ENCODE measurements at regions not wholly inside any gene's neighbourhood (a gene's known extent, or its start where the extent isn't known, plus 50 kb on each side); places are given as distances from the start of the nearest gene placed in this dataset.
"Not testable (repeated sequence)": the region's sequence is repeated elsewhere in the genome, so short reads cannot be mapped to it uniquely, and the experiment has no call there.

DNA sequence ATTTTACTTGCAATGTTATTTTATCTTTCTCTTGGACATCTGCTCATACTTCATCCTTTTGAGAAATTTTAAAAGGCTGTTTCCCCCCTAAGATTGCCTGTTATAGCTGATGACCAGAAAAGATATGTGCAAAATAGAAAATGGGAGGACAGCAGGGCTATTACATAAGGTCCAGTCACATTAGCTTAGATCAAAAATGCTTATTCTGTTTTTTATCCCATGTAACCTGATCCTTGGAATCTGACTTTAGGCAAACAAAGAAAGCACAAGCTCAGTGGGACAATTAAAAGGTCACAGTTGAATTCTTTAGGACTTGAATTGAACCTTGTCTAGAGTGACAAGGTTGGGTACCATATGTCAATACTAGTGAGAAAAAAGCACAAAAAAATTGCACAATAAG lies 65.1 kb upstream of the TRHDE start:
- no peak for TF ChIP-seq FOXP2 (optimal IDR thresholded peaks at IDR 0.05; ENCODE audit: control extremely low read depth, extremely low read length, insufficient read depth)
- TF ChIP-seq POLR2AphosphoS5 (IDR thresholded peaks at IDR 0.05; ENCODE audit: borderline replicate concordance, low read depth, low read length): no peak
- no peak for TF ChIP-seq EZH2 (IDR thresholded peaks at IDR 0.05)
- Histone ChIP-seq H3K4me3 (no peak overlapping the region), H3K9me3 (ENCODE audit: low read depth, low read length) (no peaks in the 10 kb centered on the region; the same call in 1 of the 2 replicates), H3K9ac (ENCODE audit: insufficient read length) (no peak overlapping the region), H3K27ac (no peak overlapping the region), H3K36me3 (ENCODE audit: insufficient read depth, low read length) (no peaks in the 10 kb centered on the region)
- DNase-seq (ENCODE audit: low read depth, low spot score): no peak

DNA sequence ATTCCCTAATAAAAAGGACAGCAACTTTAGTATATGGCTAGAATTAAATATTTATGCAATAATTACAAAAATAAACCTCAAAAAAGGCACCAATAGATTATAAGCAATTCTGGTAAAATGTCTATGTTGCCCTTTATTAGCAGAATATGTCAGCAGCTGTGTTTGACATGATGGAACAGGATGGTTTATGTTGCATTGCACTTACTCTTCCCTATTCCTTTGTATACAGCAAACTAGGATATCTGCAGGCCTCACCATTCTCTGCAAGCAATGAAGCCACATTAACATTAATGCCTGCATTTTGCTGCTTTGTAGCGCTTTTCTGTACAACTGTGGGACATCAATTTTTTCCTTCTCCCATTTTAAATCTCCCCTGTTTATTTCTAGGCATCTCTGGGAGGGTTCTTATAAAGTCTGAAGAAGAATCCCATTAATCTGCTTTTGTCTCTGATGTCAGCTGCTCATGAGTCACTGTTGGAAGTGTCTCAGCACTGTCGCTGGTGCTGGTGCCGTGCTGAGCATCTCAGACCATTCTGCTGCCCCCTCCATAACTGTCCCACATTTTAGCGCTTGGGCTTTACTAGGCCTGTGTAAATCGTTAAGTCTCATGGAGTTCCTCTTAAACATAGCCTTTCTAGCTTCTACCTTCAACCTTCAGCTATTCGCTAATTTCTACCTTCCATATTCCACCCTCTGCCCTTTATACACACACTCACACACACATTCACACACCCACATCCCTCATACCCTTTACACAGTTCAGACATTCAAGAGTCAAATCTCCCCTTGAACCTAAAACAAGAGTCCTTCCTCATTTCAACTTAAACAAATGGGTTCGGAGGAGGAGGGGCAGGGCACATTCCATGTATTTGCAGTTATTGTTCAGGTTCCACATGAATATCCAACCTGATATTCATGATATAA lies 64.4 kb upstream of the TRHDE start:
- Histone ChIP-seq H3K9ac (ENCODE audit: insufficient read length) (no peak overlapping the region), H3K9me3 (ENCODE audit: low read depth, low read length) (no peaks in the 10 kb centered on the region; the same call in 1 of the 2 replicates), H3K4me3 (no peak overlapping the region), H3K36me3 (ENCODE audit: insufficient read depth, low read length) (no peaks in the 10 kb centered on the region), H3K27ac (no peak overlapping the region)
- no peak for DNase-seq (ENCODE audit: low read depth, low spot score)
- no peak for TF ChIP-seq EZH2 (IDR thresholded peaks at IDR 0.05)
- TF ChIP-seq POLR2AphosphoS5 (IDR thresholded peaks at IDR 0.05; ENCODE audit: borderline replicate concordance, low read depth, low read length): no peak
- no peak for TF ChIP-seq FOXP2 (optimal IDR thresholded peaks at IDR 0.05; ENCODE audit: control extremely low read depth, extremely low read length, insufficient read depth)

DNA sequence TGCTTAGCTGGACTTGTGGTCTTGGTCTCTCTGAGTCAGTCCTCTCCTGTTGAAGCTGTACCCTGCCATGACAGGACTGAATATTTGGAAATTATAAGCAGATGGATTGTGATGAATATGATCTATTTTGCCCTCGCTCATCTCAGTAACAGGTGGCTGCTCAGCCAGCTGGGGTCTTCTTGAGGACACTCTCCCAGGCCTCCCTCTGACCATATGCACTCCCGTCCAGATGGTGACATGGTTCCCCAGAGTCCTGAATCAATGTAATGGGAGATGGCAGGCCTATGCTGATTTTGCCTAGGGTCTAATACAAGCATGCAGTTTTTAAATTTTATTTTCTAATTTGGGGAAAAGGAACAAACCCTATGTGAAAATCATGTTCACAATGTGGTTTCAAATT lies 63.1 kb upstream of the TRHDE start:
- H3K4me3 ChIP-seq: no peak overlapping the region
- H3K9ac ChIP-seq (ENCODE audit: insufficient read length): no peak overlapping the region
- H3K9me3 ChIP-seq (ENCODE audit: low read depth, low read length): no peaks in the 10 kb centered on the region; the same call in 1 of the 2 replicates
- no peak overlapping the region for H3K27ac ChIP-seq
- DNase-seq (ENCODE audit: low read depth, low spot score): no peak
- TF ChIP-seq EZH2 (IDR thresholded peaks at IDR 0.05) (no peak), FOXP2 (optimal IDR thresholded peaks at IDR 0.05; ENCODE audit: control extremely low read depth, extremely low read length, insufficient read depth) (no peak), POLR2AphosphoS5 (IDR thresholded peaks at IDR 0.05; ENCODE audit: borderline replicate concordance, low read depth, low read length) (no peak)
- no peaks in the 10 kb centered on the region for H3K36me3 ChIP-seq (ENCODE audit: insufficient read depth, low read length)

DNA sequence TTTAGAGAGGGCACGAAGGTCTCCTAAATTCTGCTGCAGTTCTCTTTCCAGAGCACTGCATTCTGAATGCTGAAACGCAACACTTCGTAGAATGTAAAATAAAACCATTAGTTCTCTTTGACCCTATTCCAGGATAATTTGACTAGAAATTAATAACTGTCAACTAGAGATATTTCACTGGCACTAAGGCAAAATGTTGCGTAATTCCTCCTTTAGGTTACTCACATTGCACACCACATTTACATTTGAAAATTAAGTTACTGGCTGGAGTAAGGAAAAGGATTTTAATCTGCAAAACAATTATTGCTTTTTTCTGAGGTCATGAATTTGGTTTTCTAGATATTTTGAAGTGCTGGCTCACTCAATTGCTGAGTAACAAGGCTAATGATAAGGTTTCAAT lies 58.0 kb upstream of the TRHDE start:
- Histone ChIP-seq H3K9ac (ENCODE audit: insufficient read length) (no peak overlapping the region), H3K4me3 (peak overlapping the region; percentile 37), H3K9me3 (ENCODE audit: low read depth, low read length) (no peaks in the 10 kb centered on the region), H3K36me3 (ENCODE audit: insufficient read depth, low read length) (no peaks in the 10 kb centered on the region), H3K27ac (peak overlapping the region; percentile 22)
- no peak for TF ChIP-seq POLR2AphosphoS5 (IDR thresholded peaks at IDR 0.05; ENCODE audit: borderline replicate concordance, low read depth, low read length)
- no peak for TF ChIP-seq EZH2 (IDR thresholded peaks at IDR 0.05)
- no peak for TF ChIP-seq FOXP2 (optimal IDR thresholded peaks at IDR 0.05; ENCODE audit: control extremely low read depth, extremely low read length, insufficient read depth)
- DNase-seq (ENCODE audit: low read depth, low spot score): peak; percentile 32

DNA sequence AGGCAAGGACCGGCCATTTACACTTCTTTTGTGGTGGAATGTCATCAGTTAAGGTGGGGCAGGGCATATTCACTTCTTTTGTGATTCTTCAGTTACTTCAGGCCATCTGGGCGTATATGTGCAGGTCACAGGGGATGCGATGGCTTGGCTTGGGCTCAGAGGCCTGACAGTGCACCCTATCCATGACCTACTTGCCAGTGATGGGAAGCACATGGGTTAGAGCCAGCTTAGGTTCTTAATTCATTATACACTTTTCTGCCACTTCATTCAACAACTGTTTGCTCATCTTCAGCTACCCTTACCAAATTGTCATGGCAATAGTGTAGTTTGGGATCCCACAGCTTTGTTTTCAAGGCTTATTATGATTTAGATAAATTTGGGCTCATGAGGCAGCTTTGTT lies 56.9 kb upstream of the TRHDE start:
- not testable (repeated sequence) for DNase-seq (ENCODE audit: low read depth, low spot score); H3K4me3 ChIP-seq; H3K9me3 ChIP-seq (ENCODE audit: low read depth, low read length); H3K36me3 ChIP-seq (ENCODE audit: insufficient read depth, low read length); H3K27ac ChIP-seq; H3K9ac ChIP-seq (ENCODE audit: insufficient read length)

DNA sequence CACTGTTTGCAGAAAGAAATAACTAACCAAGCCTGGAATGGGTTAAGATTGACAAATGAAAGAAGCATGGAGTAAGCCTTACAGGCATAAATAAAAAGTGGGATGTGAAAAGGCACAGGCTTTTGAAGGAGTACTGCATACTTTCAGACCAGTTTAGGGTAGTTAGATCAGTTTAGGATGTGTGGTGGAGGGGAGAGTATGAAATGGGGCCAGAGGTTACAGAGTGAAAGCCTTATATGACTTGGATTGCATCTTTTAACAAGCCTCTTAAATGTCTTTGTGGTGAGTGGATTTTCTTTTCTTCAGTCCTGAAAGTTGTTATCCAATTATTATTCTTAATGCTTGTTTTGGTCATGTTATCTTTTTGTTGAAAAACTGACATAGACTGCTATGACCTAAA lies 52.2 kb upstream of the TRHDE start:
- H3K36me3 ChIP-seq (ENCODE audit: insufficient read depth, low read length): no peaks in the 10 kb centered on the region
- no peak overlapping the region for H3K4me3 ChIP-seq
- no peak for DNase-seq (ENCODE audit: low read depth, low spot score)
- H3K9ac ChIP-seq (ENCODE audit: insufficient read length): no peak overlapping the region
- no peak overlapping the region for H3K27ac ChIP-seq
- no peak for TF ChIP-seq POLR2AphosphoS5 (IDR thresholded peaks at IDR 0.05; ENCODE audit: borderline replicate concordance, low read depth, low read length)
- no peak for TF ChIP-seq FOXP2 (optimal IDR thresholded peaks at IDR 0.05; ENCODE audit: control extremely low read depth, extremely low read length, insufficient read depth)
- no peak for TF ChIP-seq EZH2 (IDR thresholded peaks at IDR 0.05)
- no peaks in the 10 kb centered on the region for H3K9me3 ChIP-seq (ENCODE audit: low read depth, low read length)

All from SK-N-MC (cell line).